ENCODE measurements at regions not wholly inside any gene's neighbourhood (a gene's known extent, or its start where the extent isn't known, plus 50 kb on each side); places are given as distances from the start of the nearest gene placed in this dataset.

- TF ChIP-seq CTCF (conservative IDR thresholded peaks at IDR 0.05) (no peak), EZH2 (IDR thresholded peaks at IDR 0.05; ENCODE audit: low read depth) (no peak)
- no peaks in the 10 kb centered on the region for H3K4me1 ChIP-seq (replicated peaks; ENCODE audit: insufficient read depth)
- H3K4me3 ChIP-seq: no peak overlapping the region
- H3K27me3 ChIP-seq (ENCODE audit: insufficient read depth, low read depth): no peaks in the 10 kb centered on the region
- no peaks in the 10 kb centered on the region for H3F3A ChIP-seq (ENCODE audit: insufficient read depth, low read depth)
- no peak overlapping the region for H2AFZ ChIP-seq
- H4K20me1 ChIP-seq (ENCODE audit: insufficient read depth): no peaks in the 10 kb centered on the region
- intact Hi-C loops (cut with micrococcal nuclease; ENCODE audit: unreplicated experiment): no loop called here
- H3K9me2 ChIP-seq (ENCODE audit: insufficient read depth): 0 out of 2 replicates have a peak, but pooled peaks cover 3% of the 10 kb centered on the region
- H3K79me2 ChIP-seq (ENCODE audit: low read depth): no peaks in the 10 kb centered on the region
- DNase-seq: no peak
- BruUV-seq (replicated peaks): no TSS peak
- no peaks in the 10 kb centered on the region for H3K36me3 ChIP-seq (ENCODE audit: low read depth)
- H3K9me3 ChIP-seq (ENCODE audit: insufficient read depth, low read depth): no peaks in the 10 kb centered on the region
- H3K27ac ChIP-seq: no peak overlapping the region
- no peak overlapping the region for H3K4me2 ChIP-seq
- ChIA-PET POLR2A (ENCODE audit: unreplicated experiment) (no interaction called here), CTCF (no interaction called here)
Measured at GRCh38 chr6:51161752-51162151, 343.1 kb downstream of the TFAP2B start.

- ChIA-PET POLR2A (ENCODE audit: unreplicated experiment) (no interaction called here), CTCF (no interaction called here)
- DNase-seq: no peak
- H3K27ac ChIP-seq: no peak overlapping the region
- no peak overlapping the region for H2AFZ ChIP-seq
- no peaks in the 10 kb centered on the region for H3K9me3 ChIP-seq (ENCODE audit: insufficient read depth, low read depth)
- no peaks in the 10 kb centered on the region for H4K20me1 ChIP-seq (ENCODE audit: insufficient read depth)
- H3K4me1 ChIP-seq (replicated peaks; ENCODE audit: insufficient read depth): no peaks in the 10 kb centered on the region
- H3K27me3 ChIP-seq (ENCODE audit: insufficient read depth, low read depth): no peaks in the 10 kb centered on the region
- H3K4me3 ChIP-seq: no peak overlapping the region
- intact Hi-C loops (cut with micrococcal nuclease; ENCODE audit: unreplicated experiment): no loop called here
- H3K4me2 ChIP-seq: no peak overlapping the region
- H3F3A ChIP-seq (ENCODE audit: insufficient read depth, low read depth): no peaks in the 10 kb centered on the region
- H3K79me2 ChIP-seq (ENCODE audit: low read depth): no peaks in the 10 kb centered on the region
- BruUV-seq (replicated peaks): no TSS peak
- no peaks in the 10 kb centered on the region for H3K36me3 ChIP-seq (ENCODE audit: low read depth)
- H3K9me2 ChIP-seq (ENCODE audit: insufficient read depth): 0 out of 2 replicates have a peak, but pooled peaks cover 3% of the 10 kb centered on the region
- TF ChIP-seq CTCF (conservative IDR thresholded peaks at IDR 0.05) (no peak), EZH2 (IDR thresholded peaks at IDR 0.05; ENCODE audit: low read depth) (no peak)
Measured at GRCh38 chr6:51163843-51164529, 345.3 kb downstream of the TFAP2B start.

GRCh38 chr6:51166914-51167313 lies 348.2 kb downstream of the TFAP2B start:
- H3K9me2 ChIP-seq (ENCODE audit: insufficient read depth): 0 out of 2 replicates have a peak, but pooled peaks cover 3% of the 10 kb centered on the region
- no peak overlapping the region for H2AFZ ChIP-seq
- no peaks in the 10 kb centered on the region for H3K4me1 ChIP-seq (replicated peaks; ENCODE audit: insufficient read depth)
- H3F3A ChIP-seq (ENCODE audit: insufficient read depth, low read depth): no peaks in the 10 kb centered on the region
- POLR2A ChIA-PET (ENCODE audit: unreplicated experiment): no interaction called here
- H3K36me3 ChIP-seq (ENCODE audit: low read depth): no peaks in the 10 kb centered on the region
- no peaks in the 10 kb centered on the region for H4K20me1 ChIP-seq (ENCODE audit: insufficient read depth)
- H3K27ac ChIP-seq: no peak overlapping the region
- no TSS peak for BruUV-seq (replicated peaks)
- H3K27me3 ChIP-seq (ENCODE audit: insufficient read depth, low read depth): no peaks in the 10 kb centered on the region
- no peak overlapping the region for H3K4me3 ChIP-seq
- H3K9me3 ChIP-seq (ENCODE audit: insufficient read depth, low read depth): no peaks in the 10 kb centered on the region
- intact Hi-C loops (cut with micrococcal nuclease; ENCODE audit: unreplicated experiment): no loop called here
- TF ChIP-seq EZH2 (IDR thresholded peaks at IDR 0.05; ENCODE audit: low read depth): no peak
- TF ChIP-seq CTCF (conservative IDR thresholded peaks at IDR 0.05): no peak
- CTCF ChIA-PET: no interaction called here
- no peak for DNase-seq
- H3K4me2 ChIP-seq: no peak overlapping the region
- no peaks in the 10 kb centered on the region for H3K79me2 ChIP-seq (ENCODE audit: low read depth)
